Lung (tissue), 11 donors: ENCODE measurements at regions not wholly inside any gene's neighbourhood (a gene's known extent, or its start where the extent isn't known, plus 50 kb on each side); places are given as distances from the start of the nearest gene placed in this dataset.

ENCODE experiments used
- ATAC-seq: fragments of 200-7000 bp; cut with Tn5 transposase; one replicate; pipeline ENCODE4 v1.9.1; 2020; ENCODE audit warnings: moderate number of reproducible peaks; ENCODE audit not compliant: insufficient read depth, low FRiP score
- DNase-seq, 3 donors: peaks; one replicate each; pipeline ENCODE4 v3.0.0-alpha.2; 2013 to 2017
- H3K27ac ChIP-seq, 2 donors: one replicate each; pipeline ENCODE4 v1.5.1; 2013; ENCODE audit warnings: mild to moderate bottlenecking in 2 of 2, moderate library complexity in 2 of 2, control low read depth in 1 of 2, inconsistent platforms in 1 of 2, low read depth in 1 of 2, low read length in 1 of 2
- H3K27me3 ChIP-seq, 3 donors: one replicate each; pipeline ENCODE4 v1.5.1; 2013; ENCODE audit warnings: low read length in 2 of 3; ENCODE audit not compliant: control insufficient read depth in 3 of 3, insufficient read depth in 3 of 3
- H3K36me3 ChIP-seq, 4 donors: one replicate each; pipeline ENCODE4 v1.5.1; 2013; ENCODE audit warnings: low read length in 4 of 4, mild to moderate bottlenecking in 1 of 4, moderate library complexity in 1 of 4; ENCODE audit not compliant: control insufficient read depth in 4 of 4, insufficient read depth in 4 of 4
- H3K4me1 ChIP-seq, 5 donors: one replicate each; pipeline ENCODE4 v1.5.1; 2013; ENCODE audit warnings: low read length in 5 of 5, mild to moderate bottlenecking in 2 of 5, moderate library complexity in 1 of 5; ENCODE audit not compliant: control insufficient read depth in 5 of 5, insufficient read depth in 5 of 5
- H3K4me3 ChIP-seq: one replicate; pipeline ENCODE4 v1.5.1; 2013; ENCODE audit warnings: mild to moderate bottlenecking, control low read depth, moderate library complexity
- H3K9ac ChIP-seq, 2 donors: one replicate each; pipeline ENCODE4 v1.5.1; 2013; ENCODE audit warnings: low read length in 2 of 2, control low read depth in 1 of 2; ENCODE audit not compliant: insufficient read depth in 1 of 2
- H3K9me3 ChIP-seq, 4 donors: one replicate each; pipeline ENCODE4 v1.5.1; 2013; ENCODE audit warnings: low read length in 3 of 4, mild to moderate bottlenecking in 1 of 4, moderate library complexity in 1 of 4; ENCODE audit not compliant: control insufficient read depth in 4 of 4, insufficient read depth in 3 of 4
- CTCF ChIP-seq: IDR thresholded peaks from 2 replicates; pipeline ENCODE4 v1.5.1; 2012; ENCODE audit warnings: mild to moderate bottlenecking; ENCODE audit errors: control extremely low read depth, extremely low read depth
- WGBS, 2 donors: extraction: QIAGEN DNeasy Blood & Tissue Kit; methylation state at CpG; one replicate each; pipeline ENCODE4 v1.1.7; 2013; 5-methylcytosine and 5-hydroxymethylcytosine counted together
- donor health status: control.
- donor health status: control.
- donor health status: Bipolar disorder and iron deficiency.
- donor health status: healthy.
- donor health status: DM: yes; HTN: yes; CAD: no.

- no peak for DNase-seq
- peaks cover 0 to 2% (median 0%) of the 10 kb centered on the region in 4 donors for H3K9me3 ChIP-seq
- H3K4me3 ChIP-seq: no peak overlapping the region
- no peaks in the 10 kb centered on the region for H3K4me1 ChIP-seq
- no peaks in the 10 kb centered on the region for H3K36me3 ChIP-seq
- peaks cover 0 to 3% (median 0%) of the 10 kb centered on the region in 3 donors for H3K27me3 ChIP-seq
- no peak for TF ChIP-seq CTCF
- no peak for ATAC-seq
- WGBS, 2 donors: 57 to 71% methylated on average over 9 of the region's 9 CpGs
- H3K27ac ChIP-seq: no peak overlapping the region
- no peak overlapping the region for H3K9ac ChIP-seq
These were observed 135.6 kb upstream of the PRMT8 start for GRCh38 chr12:3355378-3355900.

GRCh38 chr12:3357950-3358525 is 133.0 kb upstream of the PRMT8 start:
- H3K27ac ChIP-seq: no peak overlapping the region
- H3K9ac ChIP-seq: no peak overlapping the region
- DNase-seq (no peak), ATAC-seq (no peak)
- H3K9me3 ChIP-seq: peaks cover 0 to 1% (median 0%) of the 10 kb centered on the region in 4 donors
- no peak overlapping the region for H3K4me3 ChIP-seq
- H3K36me3 ChIP-seq: no peaks in the 10 kb centered on the region
- H3K27me3 ChIP-seq: peaks cover 0 to 3% (median 0%) of the 10 kb centered on the region in 3 donors
- no peaks in the 10 kb centered on the region for H3K4me1 ChIP-seq
- 85 to 91% methylated on average over 8 of the region's 8 CpGs for WGBS, 2 donors
- TF ChIP-seq CTCF: no peak

- no peak overlapping the region for H3K9ac ChIP-seq
These were observed 131.5 kb upstream of the PRMT8 start for GRCh38 chr12:3359478-3359877.

More at GRCh38 chr12:3359478-3359877, 131.5 kb upstream of the PRMT8 start:
- Histone ChIP-seq H3K4me3 (no peak overlapping the region), H3K27ac (no peak overlapping the region), H3K27me3 (peaks cover 0 to 6% (median 5%) of the 10 kb centered on the region in 3 donors), H3K9me3 (peaks cover 0 to 1% (median 0%) of the 10 kb centered on the region in 4 donors), H3K36me3 (no peaks in the 10 kb centered on the region), H3K4me1 (no peaks in the 10 kb centered on the region)
- TF ChIP-seq CTCF: no peak
- DNase-seq (no peak), ATAC-seq (no peak)
- WGBS, 2 donors: 93 to 97% methylated on average over 2 of the region's 2 CpGs
